SH-SY5Y (cell line): ENCODE measurements at regions not wholly inside any gene's neighbourhood (a gene's known extent, or its start where the extent isn't known, plus 50 kb on each side); places are given as distances from the start of the nearest gene placed in this dataset.

Experiments used
- GATA2 ChIP-seq: IDR thresholded peaks from 2 replicates; pipeline ENCODE4 v1.6.1; 2011; ENCODE audit warnings: mild to moderate bottlenecking, low read depth, low read length
- GATA3 ChIP-seq: IDR thresholded peaks from 2 replicates; pipeline ENCODE4 v1.6.1; 2011; ENCODE audit warnings: low read depth, mild to moderate bottlenecking, low read length, moderate library complexity

DNA sequence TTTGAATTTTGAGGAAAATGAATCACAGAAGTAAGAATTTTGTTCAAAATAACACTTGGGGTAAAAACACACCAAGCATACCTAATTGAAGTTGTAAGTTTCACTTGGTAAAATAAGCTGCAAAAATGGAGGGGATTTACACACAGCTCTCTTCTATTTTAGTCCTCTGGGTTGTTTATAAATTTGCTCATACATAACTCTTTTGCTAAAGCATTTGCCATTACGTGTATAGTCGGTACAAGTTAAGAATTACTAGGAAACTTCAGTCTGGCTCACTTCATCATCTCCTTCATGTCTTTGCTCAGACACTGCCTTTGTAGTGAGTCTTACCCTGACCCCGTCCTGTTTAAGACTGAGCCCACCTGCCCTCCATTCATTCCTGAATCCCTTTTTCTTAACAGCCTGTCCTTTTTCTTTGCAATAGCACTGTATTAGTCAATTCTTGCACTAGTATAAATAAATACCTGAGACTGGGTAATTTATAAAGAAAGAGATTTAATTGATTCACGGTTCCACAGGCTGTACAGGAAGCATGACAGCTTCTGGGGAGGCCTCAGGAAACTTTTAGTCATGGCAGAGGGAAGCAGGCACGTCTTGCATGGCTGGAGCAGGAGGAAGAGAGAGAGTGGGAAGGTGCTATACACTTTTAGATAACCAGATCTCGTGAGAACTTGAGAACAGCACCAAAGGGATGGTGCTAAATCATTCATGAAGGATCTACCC lies 451.1 kb downstream of the PCNX1 start:
- TF ChIP-seq GATA2 (no peak), GATA3 (no peak)

DNA sequence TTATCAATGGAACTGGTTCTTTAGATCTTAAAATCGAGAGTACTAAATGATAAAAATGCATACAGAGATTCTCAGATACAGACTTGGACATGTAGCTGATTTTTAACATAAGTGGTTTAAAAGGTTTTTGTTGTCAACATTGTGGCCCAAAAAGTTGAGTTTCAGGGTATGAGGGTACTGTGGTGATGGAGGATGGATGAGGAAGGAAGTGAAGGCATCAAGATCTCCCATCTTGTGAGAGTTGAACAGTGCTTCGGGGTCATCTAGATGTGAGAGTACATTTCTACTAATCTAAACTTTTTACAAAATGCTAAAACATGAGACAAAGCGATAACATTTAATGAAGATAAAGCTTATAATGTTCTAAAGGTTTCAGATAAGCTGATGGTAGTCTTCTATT lies 452.6 kb downstream of the PCNX1 start:
- TF ChIP-seq GATA3, result no peak
- no peak for TF ChIP-seq GATA2

DNA sequence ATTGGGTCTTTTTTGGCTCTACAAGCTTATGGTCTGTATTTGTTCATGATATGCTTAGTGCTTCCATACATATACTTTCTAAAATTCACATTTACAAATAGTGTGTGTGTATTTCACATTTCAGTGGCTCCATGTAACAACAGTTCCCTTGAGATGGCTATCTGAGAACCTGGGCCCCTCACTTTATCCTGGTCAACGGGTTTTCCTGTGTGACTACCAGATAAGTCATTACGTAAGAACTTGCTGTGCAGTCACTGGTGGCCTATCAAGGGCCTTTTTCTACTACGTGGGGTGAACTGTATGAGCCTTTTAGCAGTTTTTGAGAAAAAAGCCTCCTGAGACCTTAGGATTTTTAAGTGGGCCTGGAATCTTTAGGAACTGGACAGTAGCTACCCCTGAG lies 454.1 kb downstream of the PCNX1 start:
- TF ChIP-seq GATA2 (0 out of 2 replicates have a peak, but pooled peaks have one; percentile 14), GATA3 (no peak)

DNA sequence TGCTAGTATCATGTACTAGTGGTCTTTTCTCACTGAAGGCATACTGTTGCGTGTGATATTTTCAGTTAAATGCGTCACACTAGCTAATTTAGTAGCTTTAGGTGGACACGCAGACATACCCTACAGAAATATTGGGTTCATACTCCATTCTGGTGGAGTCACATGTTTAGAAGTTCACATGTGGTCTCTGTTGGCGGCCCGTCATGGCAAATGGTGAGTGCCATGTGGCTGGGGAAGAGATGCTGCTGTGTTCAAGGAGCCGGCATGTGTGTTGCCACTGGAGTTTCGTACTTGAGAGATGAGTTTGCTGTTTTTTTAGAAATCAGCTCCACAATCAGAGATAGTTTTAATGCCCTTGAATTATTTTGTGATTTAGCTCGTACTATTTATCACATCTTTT lies 454.6 kb downstream of the PCNX1 start:
- TF ChIP-seq GATA3 (no peak), GATA2 (no peak)

- TF ChIP-seq GATA3 (no peak), GATA2 (no peak)
Measured at GRCh38 chr14:71362282-71362681, 455.0 kb downstream of the PCNX1 start.

DNA sequence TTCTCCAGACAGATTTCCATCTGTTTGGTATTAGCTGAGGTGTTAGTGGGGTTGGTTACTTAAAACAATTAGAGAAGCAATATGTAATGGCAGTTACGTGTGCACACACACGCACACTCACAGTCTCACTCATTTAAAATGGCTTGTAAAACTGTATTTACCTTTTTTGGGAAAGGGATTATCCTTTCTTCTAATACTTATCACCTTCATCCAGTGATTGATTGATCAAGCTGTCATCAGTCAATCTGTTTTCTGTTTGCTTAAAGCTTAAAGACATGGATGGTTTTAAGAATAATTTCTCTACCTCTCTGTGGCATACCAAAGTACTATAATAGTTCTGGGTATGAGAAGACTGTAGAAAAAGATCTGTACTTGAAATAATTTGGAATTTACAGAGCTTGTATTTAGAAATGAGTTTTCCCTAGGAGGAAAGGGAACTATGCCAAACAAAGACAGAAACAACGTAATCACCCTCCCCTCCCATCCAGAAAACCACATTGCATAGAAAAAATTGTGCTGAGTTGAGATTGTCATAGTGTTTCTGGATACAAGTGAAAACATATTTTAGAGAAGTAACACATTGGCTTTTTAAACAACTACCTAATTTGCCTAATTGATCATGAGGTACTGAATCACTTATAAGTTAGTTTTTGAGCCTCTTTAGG lies 455.8 kb downstream of the PCNX1 start:
- TF ChIP-seq GATA2, result no peak
- TF ChIP-seq GATA3, result no peak

- no peak for TF ChIP-seq GATA3
- TF ChIP-seq GATA2, result no peak
Measured at GRCh38 chr14:71363946-71364925, 457.0 kb downstream of the PCNX1 start.

GRCh38 chr14:71365361-71365760 lies 458.1 kb downstream of the PCNX1 start:
- TF ChIP-seq GATA2 (no peak), GATA3 (no peak)

GRCh38 chr14:71366861-71367260 lies 459.6 kb downstream of the PCNX1 start:
- TF ChIP-seq GATA3, result no peak
- TF ChIP-seq GATA2, result no peak

DNA sequence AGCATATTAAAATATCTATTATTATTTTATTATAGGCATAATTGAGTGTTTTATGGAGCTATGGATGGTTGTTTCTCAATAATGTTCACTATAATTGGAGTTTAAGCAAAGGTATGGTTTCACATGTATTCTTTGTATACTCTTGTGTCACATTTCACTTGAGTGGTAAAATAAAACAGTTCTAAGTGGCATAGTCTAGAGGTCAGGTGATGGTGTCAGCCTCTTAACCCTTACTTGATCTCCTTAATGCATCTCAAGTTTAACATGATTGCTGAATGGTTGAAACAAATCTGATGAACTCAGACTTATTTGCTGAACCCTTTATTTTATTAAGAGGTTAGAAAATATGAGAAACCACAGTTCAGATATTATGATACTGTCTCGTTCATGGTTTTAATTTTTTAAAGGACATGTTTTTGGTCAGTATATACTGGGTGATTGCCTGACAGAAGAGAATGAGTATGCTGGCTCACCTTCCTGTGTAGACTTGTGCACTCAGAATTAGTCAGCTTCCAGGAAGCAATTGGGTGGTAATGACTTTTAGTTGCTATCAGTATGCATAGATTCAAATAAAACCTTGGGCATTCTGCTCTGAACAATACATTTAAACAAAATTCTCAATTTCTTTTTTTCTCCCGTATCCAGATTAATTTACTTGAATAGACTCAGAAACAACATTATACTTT lies 464.6 kb downstream of the PCNX1 start:
- no peak for TF ChIP-seq GATA3
- no peak for TF ChIP-seq GATA2

DNA sequence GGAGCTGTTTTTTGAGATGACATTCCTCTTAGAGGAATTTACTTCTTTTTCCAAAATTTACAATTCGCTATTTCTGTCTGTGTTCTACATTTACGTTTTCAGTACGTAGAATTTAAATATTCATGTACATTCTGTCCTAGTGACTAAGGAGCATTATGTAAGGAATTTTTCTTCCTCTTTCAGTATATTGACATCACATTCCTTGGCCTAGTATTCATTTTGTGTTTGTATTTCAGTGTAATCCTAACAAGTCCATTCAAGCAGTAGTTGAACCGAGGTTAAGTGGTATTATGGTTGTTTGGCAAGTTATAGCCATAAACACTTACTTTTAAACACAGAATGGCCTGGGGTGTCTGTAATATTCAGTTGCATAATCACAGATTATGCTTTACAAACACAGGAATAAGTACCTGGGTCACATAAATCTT lies 465.2 kb downstream of the PCNX1 start:
- TF ChIP-seq GATA2 (no peak), GATA3 (no peak)

GRCh38 chr14:71373773-71374172 lies 466.5 kb downstream of the PCNX1 start:
- TF ChIP-seq GATA3 (no peak), GATA2 (no peak)

DNA sequence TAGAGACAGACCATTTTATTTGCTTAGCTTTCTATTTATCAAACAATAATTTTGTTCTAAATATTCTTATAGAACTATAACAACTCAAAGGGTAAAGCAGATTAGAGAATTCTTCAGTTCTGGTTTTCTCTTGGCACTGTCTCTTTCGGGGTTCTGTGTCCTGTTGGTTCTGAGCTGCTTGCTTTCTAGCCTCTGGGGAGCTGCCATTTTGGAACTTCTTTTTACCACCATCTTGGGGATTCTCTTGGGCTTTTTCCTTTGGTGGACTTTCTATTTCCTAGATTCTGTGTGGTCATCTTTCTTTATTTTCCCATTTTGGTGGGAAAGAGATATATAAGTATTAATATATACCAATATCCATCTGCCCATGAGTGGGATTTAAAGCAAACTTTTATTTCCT lies 467.7 kb downstream of the PCNX1 start:
- no peak for TF ChIP-seq GATA2
- TF ChIP-seq GATA3, result no peak

DNA sequence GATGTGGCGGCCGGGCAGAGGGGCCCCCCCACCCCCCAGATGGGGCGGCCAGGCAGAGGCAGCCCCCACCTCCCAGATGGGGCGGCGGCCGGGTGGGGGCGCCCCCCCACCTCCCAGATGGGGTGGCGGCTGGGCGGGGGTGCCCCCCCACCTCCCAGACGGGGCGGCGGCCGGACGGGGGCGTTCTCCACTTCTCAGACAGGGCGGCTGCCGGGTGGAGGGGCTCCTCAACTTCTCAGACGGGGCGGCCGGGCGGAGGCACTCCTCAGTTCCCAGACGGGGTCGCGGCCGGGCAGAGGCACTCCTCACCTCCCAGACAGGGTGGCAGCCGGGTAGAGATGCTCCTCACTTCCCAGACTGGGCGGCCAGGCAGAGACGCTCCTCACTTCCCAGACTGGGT lies 469.8 kb downstream of the PCNX1 start:
- TF ChIP-seq GATA3 (no peak), GATA2 (no peak)
